ENCODE measurements at regions not wholly inside any gene's neighbourhood (a gene's known extent, or its start where the extent isn't known, plus 50 kb on each side); places are given as distances from the start of the nearest gene placed in this dataset.

DNA sequence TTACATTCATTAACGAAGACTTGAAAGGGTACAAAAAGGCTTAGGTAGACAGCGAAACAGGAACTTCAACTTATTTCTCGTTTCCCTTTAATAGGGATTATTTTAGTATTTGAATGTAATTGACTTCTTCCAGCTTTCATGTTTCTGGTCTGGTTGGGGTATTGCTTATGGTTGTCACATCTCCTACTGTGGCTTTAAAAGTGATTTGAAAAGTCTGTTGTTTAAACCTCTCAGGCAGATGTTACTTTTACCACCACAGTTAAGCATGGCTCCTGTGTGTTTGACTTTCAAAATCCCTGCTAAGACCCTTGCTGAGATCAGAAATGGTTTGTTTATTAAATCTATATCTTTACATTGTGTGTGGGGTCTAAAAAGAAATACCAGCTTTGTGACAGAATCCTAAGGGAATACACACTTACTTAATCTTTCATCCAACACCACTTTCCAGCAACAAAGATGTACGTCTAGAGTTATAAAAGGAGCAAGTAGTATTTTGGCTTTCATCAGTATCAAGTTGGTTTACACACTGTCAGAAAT lies 661.2 kb downstream of the FAT4 start:
- Histone ChIP-seq H3K79me2 (ENCODE audit: control insufficient read depth, insufficient read depth, low read length) (no peaks in the 10 kb centered on the region), H3K4me3 (replicated peaks in 1 of 3; ENCODE audit: insufficient read depth in 1 of 3, low read depth in 1 of 3, low read length in 3 of 3) (no peak overlapping the region), H4K20me1 (replicated peaks; ENCODE audit: control insufficient read depth, extremely low read depth, insufficient read depth, low read length) (no peaks in the 10 kb centered on the region), H2AFZ (ENCODE audit: low read depth, low read length) (no peak overlapping the region), H3K9ac (replicated peaks; ENCODE audit: extremely low read depth, insufficient read depth, low read length) (no peak overlapping the region), H3K4me2 (ENCODE audit: insufficient read depth, low read length) (no peak overlapping the region), H3K36me3 (ENCODE audit: control insufficient read depth in 2 of 2, extremely low read depth in 1 of 2, insufficient read depth in 2 of 2, low read length in 2 of 2) (no peaks in the 10 kb centered on the region), H3K27me3 (ENCODE audit: control insufficient read depth in 2 of 2, insufficient read depth in 2 of 2, low read length in 2 of 2) (no peaks in the 10 kb centered on the region), H3K9me1 (replicated peaks; ENCODE audit: control insufficient read depth, extremely low read depth, insufficient read depth, low read length) (no peaks in the 10 kb centered on the region), H3K27ac (ENCODE audit: insufficient read depth, low read depth, low read length) (no peak overlapping the region), H3K9me3 (replicated peaks; ENCODE audit: control insufficient read depth, insufficient read depth, low read length) (no peaks in the 10 kb centered on the region), H3K4me1 (ENCODE audit: control insufficient read depth, extremely low read depth, insufficient read depth, low read length) (no peaks in the 10 kb centered on the region)
- intact Hi-C loops (cut with micrococcal nuclease) (no loop called here), dilution Hi-C loops (cut with MboI; ENCODE audit: extremely low pct_ligation_motif_present, low sequenced_read_pairs) (no loop called here)
- DNase-seq (ENCODE audit: low read depth, low spot score): no peak
- ChIA-PET CTCF (no interaction called here), POLR2A (no interaction called here)
- FAIRE-seq: no peak
- no TSS peak for BruUV-seq (replicated peaks)
- TF ChIP-seq EZH2 (IDR thresholded peaks at IDR 0.05; ENCODE audit: borderline replicate concordance, low read depth, low read length, severe bottlenecking) (no peak), MYC (IDR thresholded peaks at IDR 0.05; ENCODE audit: low read depth, low read length) (no peak)
- TF ChIP-seq, protein P1, sequence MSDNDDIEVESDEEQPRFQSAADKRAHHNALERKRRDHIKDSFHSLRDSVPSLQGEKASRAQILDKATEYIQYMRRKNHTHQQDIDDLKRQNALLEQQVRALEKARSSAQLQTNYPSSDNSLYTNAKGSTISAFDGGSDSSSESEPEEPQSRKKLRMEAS (IDR thresholded peaks at IDR 0.05; ENCODE audit: insufficient read depth, insufficient read length): no peak

DNA sequence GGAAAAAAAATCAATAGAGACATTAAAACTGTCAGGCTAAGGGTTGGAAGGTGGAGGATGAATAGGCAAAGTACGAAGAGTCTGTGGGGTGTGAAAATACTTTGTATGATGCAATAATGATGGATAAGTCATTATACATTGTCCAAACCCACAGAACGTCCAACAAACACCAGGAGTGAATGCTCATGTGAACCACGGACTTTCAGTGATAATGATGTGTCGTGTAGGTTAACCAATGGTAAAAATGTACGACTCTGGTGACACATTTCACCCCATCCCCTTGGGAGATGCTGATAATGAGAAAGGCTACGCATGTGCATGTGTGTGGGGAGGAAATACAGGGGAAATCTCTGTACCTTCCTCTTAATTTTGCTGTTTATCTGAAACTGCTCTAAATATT lies 665.2 kb downstream of the FAT4 start:
- POLR2A ChIA-PET: no interaction called here
- BruUV-seq (replicated peaks): no TSS peak
- no peak for DNase-seq (ENCODE audit: low read depth, low spot score)
- Histone ChIP-seq H3K4me3 (replicated peaks in 1 of 3; ENCODE audit: insufficient read depth in 1 of 3, low read depth in 1 of 3, low read length in 3 of 3) (no peak overlapping the region), H3K9me1 (replicated peaks; ENCODE audit: control insufficient read depth, extremely low read depth, insufficient read depth, low read length) (no peaks in the 10 kb centered on the region), H4K20me1 (replicated peaks; ENCODE audit: control insufficient read depth, extremely low read depth, insufficient read depth, low read length) (no peaks in the 10 kb centered on the region), H3K27ac (ENCODE audit: insufficient read depth, low read depth, low read length) (no peak overlapping the region), H3K9ac (replicated peaks; ENCODE audit: extremely low read depth, insufficient read depth, low read length) (no peak overlapping the region), H2AFZ (ENCODE audit: low read depth, low read length) (no peak overlapping the region), H3K27me3 (ENCODE audit: control insufficient read depth in 2 of 2, insufficient read depth in 2 of 2, low read length in 2 of 2) (no peaks in the 10 kb centered on the region), H3K4me2 (ENCODE audit: insufficient read depth, low read length) (no peak overlapping the region), H3K4me1 (ENCODE audit: control insufficient read depth, extremely low read depth, insufficient read depth, low read length) (no peaks in the 10 kb centered on the region), H3K9me3 (replicated peaks; ENCODE audit: control insufficient read depth, insufficient read depth, low read length) (no peaks in the 10 kb centered on the region), H3K79me2 (ENCODE audit: control insufficient read depth, insufficient read depth, low read length) (no peaks in the 10 kb centered on the region), H3K36me3 (ENCODE audit: control insufficient read depth in 2 of 2, extremely low read depth in 1 of 2, insufficient read depth in 2 of 2, low read length in 2 of 2) (no peaks in the 10 kb centered on the region)
- intact Hi-C loops (cut with micrococcal nuclease): loop anchor here (2.0 kb wide), 1 partner anchor 665 kb away; the partner anchor contains the start of gene FAT4
- dilution Hi-C loops (cut with MboI; ENCODE audit: extremely low pct_ligation_motif_present, low sequenced_read_pairs): no loop called here
- no peak for FAIRE-seq
- TF ChIP-seq GATA2 (IDR thresholded peaks at IDR 0.05; ENCODE audit: insufficient read depth, insufficient read length, low read depth, low read length): no peak
- no peak for TF ChIP-seq POLR2AphosphoS5 (IDR thresholded peaks at IDR 0.05; ENCODE audit: insufficient read depth, low read depth, low read length)
- no peak for TF ChIP-seq MYC (IDR thresholded peaks at IDR 0.05; ENCODE audit: low read depth, low read length)
- no peak for TF ChIP-seq FOS (IDR thresholded peaks at IDR 0.05; ENCODE audit: borderline replicate concordance, insufficient read depth, low read length)
- TF ChIP-seq EZH2 (IDR thresholded peaks at IDR 0.05; ENCODE audit: borderline replicate concordance, low read depth, low read length, severe bottlenecking): no peak
- TF ChIP-seq JUN (IDR thresholded peaks at IDR 0.05; ENCODE audit: borderline replicate concordance, insufficient read depth, insufficient read length, low read depth): no peak
- no peak for TF ChIP-seq POLR2A (IDR thresholded peaks at IDR 0.05; ENCODE audit: low read depth, low read length)
- TF ChIP-seq, protein P1 (IDR thresholded peaks at IDR 0.05; ENCODE audit: insufficient read depth, insufficient read length): no peak
- TF ChIP-seq, protein P2, sequence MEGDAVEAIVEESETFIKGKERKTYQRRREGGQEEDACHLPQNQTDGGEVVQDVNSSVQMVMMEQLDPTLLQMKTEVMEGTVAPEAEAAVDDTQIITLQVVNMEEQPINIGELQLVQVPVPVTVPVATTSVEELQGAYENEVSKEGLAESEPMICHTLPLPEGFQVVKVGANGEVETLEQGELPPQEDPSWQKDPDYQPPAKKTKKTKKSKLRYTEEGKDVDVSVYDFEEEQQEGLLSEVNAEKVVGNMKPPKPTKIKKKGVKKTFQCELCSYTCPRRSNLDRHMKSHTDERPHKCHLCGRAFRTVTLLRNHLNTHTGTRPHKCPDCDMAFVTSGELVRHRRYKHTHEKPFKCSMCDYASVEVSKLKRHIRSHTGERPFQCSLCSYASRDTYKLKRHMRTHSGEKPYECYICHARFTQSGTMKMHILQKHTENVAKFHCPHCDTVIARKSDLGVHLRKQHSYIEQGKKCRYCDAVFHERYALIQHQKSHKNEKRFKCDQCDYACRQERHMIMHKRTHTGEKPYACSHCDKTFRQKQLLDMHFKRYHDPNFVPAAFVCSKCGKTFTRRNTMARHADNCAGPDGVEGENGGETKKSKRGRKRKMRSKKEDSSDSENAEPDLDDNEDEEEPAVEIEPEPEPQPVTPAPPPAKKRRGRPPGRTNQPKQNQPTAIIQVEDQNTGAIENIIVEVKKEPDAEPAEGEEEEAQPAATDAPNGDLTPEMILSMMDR (IDR thresholded peaks at IDR 0.05; ENCODE audit: extremely low read depth in 1 of 2, insufficient read depth in 1 of 2, low read depth in 1 of 2, low read length in 2 of 2): no peak
- CTCF ChIA-PET: no interaction called here
